ENCODE measurements at regions not wholly inside any gene's neighbourhood (a gene's known extent, or its start where the extent isn't known, plus 50 kb on each side); places are given as distances from the start of the nearest gene placed in this dataset.

- H3K36me3 ChIP-seq (ENCODE audit: control insufficient read depth, low read depth, low read length), result no peaks in the 10 kb centered on the region
- no peaks in the 10 kb centered on the region for H3K4me1 ChIP-seq (ENCODE audit: control insufficient read depth, low read depth, low read length)
- no peak overlapping the region for H3K27ac ChIP-seq (ENCODE audit: low read length)
- peaks cover 15% of the 10 kb centered on the region for H3K9me3 ChIP-seq (ENCODE audit: control insufficient read depth, low read depth, low read length)
- H3K4me3 ChIP-seq (ENCODE audit: low read length), result no peak overlapping the region
- no peak overlapping the region for H3K9ac ChIP-seq (ENCODE audit: low read length)
- no peaks in the 10 kb centered on the region for H3K27me3 ChIP-seq (ENCODE audit: control insufficient read depth, insufficient read depth, low read length)
Measured at GRCh38 chr22:44609400-44609988, 92.5 kb upstream of the PRR5 start.

- Histone ChIP-seq H3K4me1 (ENCODE audit: control insufficient read depth, low read depth, low read length) (no peaks in the 10 kb centered on the region), H3K4me3 (ENCODE audit: low read length) (no peak overlapping the region), H3K9ac (ENCODE audit: low read length) (no peak overlapping the region), H3K27ac (ENCODE audit: low read length) (no peak overlapping the region), H3K9me3 (ENCODE audit: control insufficient read depth, low read depth, low read length) (peaks cover 15% of the 10 kb centered on the region), H3K36me3 (ENCODE audit: control insufficient read depth, low read depth, low read length) (no peaks in the 10 kb centered on the region), H3K27me3 (ENCODE audit: control insufficient read depth, insufficient read depth, low read length) (no peaks in the 10 kb centered on the region)
Measured at GRCh38 chr22:44608597-44609399, 93.2 kb upstream of the PRR5 start.

GRCh38 chr22:44606126-44606525 is 95.9 kb upstream of the PRR5 start:
- Histone ChIP-seq H3K4me3 (ENCODE audit: low read length) (no peak overlapping the region), H3K36me3 (ENCODE audit: control insufficient read depth, low read depth, low read length) (no peaks in the 10 kb centered on the region), H3K4me1 (ENCODE audit: control insufficient read depth, low read depth, low read length) (no peaks in the 10 kb centered on the region), H3K27me3 (ENCODE audit: control insufficient read depth, insufficient read depth, low read length) (no peaks in the 10 kb centered on the region), H3K9ac (ENCODE audit: low read length) (no peak overlapping the region), H3K9me3 (ENCODE audit: control insufficient read depth, low read depth, low read length) (no peaks in the 10 kb centered on the region), H3K27ac (ENCODE audit: low read length) (no peak overlapping the region)

DNA sequence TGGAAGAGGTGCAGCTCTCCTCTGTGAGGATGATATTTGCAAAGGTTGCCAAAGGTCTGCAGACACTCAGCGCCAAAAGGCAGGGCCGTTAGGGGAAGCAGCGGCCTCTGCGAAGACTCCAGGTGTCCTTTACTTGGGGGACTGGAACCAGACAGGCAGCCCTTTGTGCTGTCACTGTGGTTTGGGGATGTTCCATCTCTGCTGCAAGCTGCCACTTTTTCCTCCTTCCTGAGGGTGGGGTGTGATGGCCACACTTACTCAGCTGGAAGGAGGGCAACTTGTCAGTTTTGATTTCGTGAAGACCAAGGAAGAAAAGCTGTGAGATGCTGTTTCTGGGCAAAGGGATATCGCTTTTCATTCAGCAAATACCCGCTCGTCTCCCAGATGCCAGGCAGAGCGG is 96.5 kb upstream of the PRR5 start:
- no peaks in the 10 kb centered on the region for H3K36me3 ChIP-seq (ENCODE audit: control insufficient read depth, low read depth, low read length)
- H3K27me3 ChIP-seq (ENCODE audit: control insufficient read depth, insufficient read depth, low read length), result no peaks in the 10 kb centered on the region
- no peak overlapping the region for H3K27ac ChIP-seq (ENCODE audit: low read length)
- H3K4me3 ChIP-seq (ENCODE audit: low read length), result no peak overlapping the region
- no peak overlapping the region for H3K9ac ChIP-seq (ENCODE audit: low read length)
- H3K4me1 ChIP-seq (ENCODE audit: control insufficient read depth, low read depth, low read length), result no peaks in the 10 kb centered on the region
- no peaks in the 10 kb centered on the region for H3K9me3 ChIP-seq (ENCODE audit: control insufficient read depth, low read depth, low read length)

- Histone ChIP-seq H3K9me3 (ENCODE audit: control insufficient read depth, low read depth, low read length) (no peaks in the 10 kb centered on the region), H3K27me3 (ENCODE audit: control insufficient read depth, insufficient read depth, low read length) (no peaks in the 10 kb centered on the region), H3K27ac (ENCODE audit: low read length) (no peak overlapping the region), H3K36me3 (ENCODE audit: control insufficient read depth, low read depth, low read length) (no peaks in the 10 kb centered on the region), H3K4me1 (ENCODE audit: control insufficient read depth, low read depth, low read length) (no peaks in the 10 kb centered on the region), H3K9ac (ENCODE audit: low read length) (no peak overlapping the region), H3K4me3 (ENCODE audit: low read length) (no peak overlapping the region)
Measured at GRCh38 chr22:44604991-44605390, 97.0 kb upstream of the PRR5 start.

- Histone ChIP-seq H3K4me3 (ENCODE audit: low read length) (no peak overlapping the region), H3K9ac (ENCODE audit: low read length) (no peak overlapping the region), H3K4me1 (ENCODE audit: control insufficient read depth, low read depth, low read length) (no peaks in the 10 kb centered on the region), H3K27ac (ENCODE audit: low read length) (no peak overlapping the region), H3K27me3 (ENCODE audit: control insufficient read depth, insufficient read depth, low read length) (no peaks in the 10 kb centered on the region), H3K36me3 (ENCODE audit: control insufficient read depth, low read depth, low read length) (no peaks in the 10 kb centered on the region), H3K9me3 (ENCODE audit: control insufficient read depth, low read depth, low read length) (no peaks in the 10 kb centered on the region)
Measured at GRCh38 chr22:44604455-44604854, 97.5 kb upstream of the PRR5 start.

DNA sequence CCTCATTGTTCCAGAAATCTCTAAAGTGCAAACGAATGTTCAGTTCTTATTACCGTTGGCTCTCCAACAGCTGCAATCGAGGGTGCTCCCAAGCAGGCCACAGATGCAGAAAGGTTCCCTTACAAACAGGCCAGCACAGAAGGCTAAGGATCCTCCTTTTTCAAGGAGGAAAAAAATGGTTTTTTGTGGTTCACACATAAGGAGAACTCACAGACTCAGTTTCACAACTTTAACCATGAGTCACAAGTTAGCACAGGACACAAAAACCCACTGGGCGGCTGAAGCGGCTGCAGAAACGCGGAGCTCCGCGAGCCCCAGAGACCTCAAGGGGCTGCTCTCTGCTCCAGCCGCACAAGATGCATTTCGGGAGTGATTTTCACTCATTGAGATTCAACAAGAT is 98.2 kb upstream of the PRR5 start:
- H3K9ac ChIP-seq (ENCODE audit: low read length), result no peak overlapping the region
- no peaks in the 10 kb centered on the region for H3K9me3 ChIP-seq (ENCODE audit: control insufficient read depth, low read depth, low read length)
- no peaks in the 10 kb centered on the region for H3K4me1 ChIP-seq (ENCODE audit: control insufficient read depth, low read depth, low read length)
- no peak overlapping the region for H3K4me3 ChIP-seq (ENCODE audit: low read length)
- no peak overlapping the region for H3K27ac ChIP-seq (ENCODE audit: low read length)
- H3K36me3 ChIP-seq (ENCODE audit: control insufficient read depth, low read depth, low read length), result no peaks in the 10 kb centered on the region
- no peaks in the 10 kb centered on the region for H3K27me3 ChIP-seq (ENCODE audit: control insufficient read depth, insufficient read depth, low read length)

GRCh38 chr22:44601725-44602124 is 100.3 kb upstream of the PRR5 start:
- no peaks in the 10 kb centered on the region for H3K4me1 ChIP-seq (ENCODE audit: control insufficient read depth, low read depth, low read length)
- no peak overlapping the region for H3K4me3 ChIP-seq (ENCODE audit: low read length)
- H3K9ac ChIP-seq (ENCODE audit: low read length), result no peak overlapping the region
- no peaks in the 10 kb centered on the region for H3K36me3 ChIP-seq (ENCODE audit: control insufficient read depth, low read depth, low read length)
- no peaks in the 10 kb centered on the region for H3K27me3 ChIP-seq (ENCODE audit: control insufficient read depth, insufficient read depth, low read length)
- no peaks in the 10 kb centered on the region for H3K9me3 ChIP-seq (ENCODE audit: control insufficient read depth, low read depth, low read length)
- no peak overlapping the region for H3K27ac ChIP-seq (ENCODE audit: low read length)

DNA sequence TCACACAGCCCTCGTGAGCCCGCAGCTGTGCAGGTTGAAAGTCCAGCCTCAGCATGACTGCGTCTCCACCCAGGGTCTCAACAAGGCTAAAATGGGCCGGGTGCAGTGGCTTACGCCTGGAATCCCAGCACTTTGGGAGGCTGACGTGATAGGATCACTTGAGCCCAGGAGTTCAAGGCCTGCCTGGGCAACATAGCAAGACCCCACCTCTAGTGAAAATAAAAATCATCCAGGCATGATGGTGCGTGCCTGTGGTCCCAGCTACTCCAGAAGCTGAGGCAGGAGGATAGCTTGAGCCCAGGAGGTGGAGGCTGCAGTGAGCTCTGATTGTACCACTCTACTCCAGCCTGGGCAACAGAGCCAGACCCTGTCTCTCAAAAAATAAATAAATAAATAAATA is 100.8 kb upstream of the PRR5 start:
- no peaks in the 10 kb centered on the region for H3K4me1 ChIP-seq (ENCODE audit: control insufficient read depth, low read depth, low read length)
- no peaks in the 10 kb centered on the region for H3K9me3 ChIP-seq (ENCODE audit: control insufficient read depth, low read depth, low read length)
- H3K27ac ChIP-seq (ENCODE audit: low read length), result no peak overlapping the region
- no peaks in the 10 kb centered on the region for H3K27me3 ChIP-seq (ENCODE audit: control insufficient read depth, insufficient read depth, low read length)
- no peaks in the 10 kb centered on the region for H3K36me3 ChIP-seq (ENCODE audit: control insufficient read depth, low read depth, low read length)
- no peak overlapping the region for H3K9ac ChIP-seq (ENCODE audit: low read length)
- no peak overlapping the region for H3K4me3 ChIP-seq (ENCODE audit: low read length)

- no peaks in the 10 kb centered on the region for H3K27me3 ChIP-seq (ENCODE audit: control insufficient read depth, insufficient read depth, low read length)
- no peaks in the 10 kb centered on the region for H3K4me1 ChIP-seq (ENCODE audit: control insufficient read depth, low read depth, low read length)
- H3K9ac ChIP-seq (ENCODE audit: low read length), result no peak overlapping the region
- H3K4me3 ChIP-seq (ENCODE audit: low read length), result no peak overlapping the region
- no peak overlapping the region for H3K27ac ChIP-seq (ENCODE audit: low read length)
- H3K36me3 ChIP-seq (ENCODE audit: control insufficient read depth, low read depth, low read length), result no peaks in the 10 kb centered on the region
- H3K9me3 ChIP-seq (ENCODE audit: control insufficient read depth, low read depth, low read length), result no peaks in the 10 kb centered on the region
Measured at GRCh38 chr22:44600207-44600785, 101.7 kb upstream of the PRR5 start.

- H3K27ac ChIP-seq (ENCODE audit: low read length), result no peak overlapping the region
- H3K36me3 ChIP-seq (ENCODE audit: control insufficient read depth, low read depth, low read length), result no peaks in the 10 kb centered on the region
- no peak overlapping the region for H3K9ac ChIP-seq (ENCODE audit: low read length)
- no peaks in the 10 kb centered on the region for H3K27me3 ChIP-seq (ENCODE audit: control insufficient read depth, insufficient read depth, low read length)
- H3K9me3 ChIP-seq (ENCODE audit: control insufficient read depth, low read depth, low read length), result no peaks in the 10 kb centered on the region
- H3K4me3 ChIP-seq (ENCODE audit: low read length), result no peak overlapping the region
- peaks cover 6% of the 10 kb centered on the region for H3K4me1 ChIP-seq (ENCODE audit: control insufficient read depth, low read depth, low read length)
Measured at GRCh38 chr22:44599500-44600140, 101.6 kb upstream of the RTL6 start.
